Heart right ventricle (tissue), 16 donors: ENCODE measurements at regions not wholly inside any gene's neighbourhood (a gene's known extent, or its start where the extent isn't known, plus 50 kb on each side); places are given as distances from the start of the nearest gene placed in this dataset.

Experiments used
- ATAC-seq, 8 donors: fragments of 200-7000 bp; cut with Tn5 transposase; one replicate each; pipeline ENCODE4 v1.9.1; 2020; ENCODE audit warnings: mild to moderate bottlenecking in 8 of 8, moderate library complexity in 8 of 8, moderate number of reproducible peaks in 1 of 8
- DNase-seq, 2 donors: peaks; one replicate each; pipeline ENCODE4 v3.0.0-alpha.2; 2020
- H3K27ac ChIP-seq, 10 donors: fragments of 200-600 bp; sonication (generic) in 2 of 10; one replicate each; pipeline versions ENCODE4 v1.5.0 to v1.8.0; 2020 to 2022; ENCODE audit warnings: mild to moderate bottlenecking in 3 of 10
- H3K27me3 ChIP-seq, 7 donors: fragments of 200-600 bp; one replicate each; pipeline ENCODE4 v1.8.0; 2021 to 2022; ENCODE audit warnings: mild to moderate bottlenecking in 2 of 7
- H3K36me3 ChIP-seq, 9 donors: fragments of 200-600 bp; sonication (generic) in 1 of 9; one replicate each; pipeline versions ENCODE4 v1.5.0 to v1.8.0; 2020 to 2022; ENCODE audit warnings: mild to moderate bottlenecking in 2 of 9
- H3K4me1 ChIP-seq, 9 donors: fragments of 200-600 bp; sonication (generic) in 1 of 9; one replicate each; pipeline versions ENCODE4 v1.5.0 to v1.8.0; 2020 to 2022; ENCODE audit warnings: mild to moderate bottlenecking in 4 of 9
- H3K4me3 ChIP-seq, 10 donors: fragments of 200-600 bp; sonication (generic) in 2 of 10; one replicate each; pipeline versions ENCODE4 v1.5.0 to v1.8.0; 2020 to 2022; ENCODE audit warnings: mild to moderate bottlenecking in 7 of 10, moderate library complexity in 2 of 10
- H3K9me3 ChIP-seq, 11 donors: fragments of 200-600 bp in 10 of 11; sonication (generic) in 2 of 11; one replicate each; pipeline versions ENCODE4 v1.5.0 to v1.8.0; 2013 to 2022; ENCODE audit warnings: mild to moderate bottlenecking in 2 of 11, control low read depth in 1 of 11, moderate library complexity in 1 of 11
- CTCF ChIP-seq, 9 donors: fragments of 200-600 bp; sonication (generic) in 2 of 9; IDR thresholded peaks; one replicate each; pipeline versions ENCODE4 v1.5.0 to v1.8.0; 2021 to 2022; ENCODE audit warnings: antibody characterized with exemption in 9 of 9, mild to moderate bottlenecking in 5 of 9, moderate library complexity in 1 of 9
- WGBS, 2 donors: extraction: QIAGEN DNeasy Blood & Tissue Kit; methylation state at CpG; one replicate each; pipeline ENCODE4 v1.1.7; 2013; ENCODE audit warnings: inconsistent platforms in 1 of 2; 5-methylcytosine and 5-hydroxymethylcytosine counted together
- intact Hi-C, 10 donors: fragments of 100-400 bp; cut with DNase I; formaldehyde crosslinking; loops; one replicate each; pipeline versions ENCODE4 v1.11.1 to v1.14.2; 2022
- donor health status: Arrhythmogenic right ventricular cardiomyopathy.
- donor health status: ischemic (EF 13 %, LVEDD 7.1; RV severe dilation, severe dysfunction).
- donor health status: healthy with polysubstance abuse.
- donor health status: DM: no; HTN: yes; CAD: no.
- donor health status: DM: no; HTN: no; CAD: no.
- donor health status: ischemic (EF 25% LVEDD 6.9; RV normal size, moderate dysfunction).
- donor health status: ischemic (EF 25% LVEDD 5.7; RV mildly dilated, moderate dysfunction).
- donor health status: healthy.
- donor health status: DM: yes; HTN: yes; CAD: no.
- donor health status: Ischemic cardiomyopathy.
- donor health status: ischemic (EF 35%, LVEDD 5.7; RV mildly dilated, moderate dysfunction).
- donor health status: nonischemic (EF 11% LVEDD 7.7; RV severe dilation, severe dysfunction).
- donor health status: DM: yes; HTN: yes; CAD: no.
- donor health status: PGD.
- donor health status: ischemic (EF 29% LVEDD 5.4; RV normal size, mild dysfunction).
- donor health status: nonischemic (EF 23%, LVEDD 6.1; RV moderate dilation, normal function).

DNA sequence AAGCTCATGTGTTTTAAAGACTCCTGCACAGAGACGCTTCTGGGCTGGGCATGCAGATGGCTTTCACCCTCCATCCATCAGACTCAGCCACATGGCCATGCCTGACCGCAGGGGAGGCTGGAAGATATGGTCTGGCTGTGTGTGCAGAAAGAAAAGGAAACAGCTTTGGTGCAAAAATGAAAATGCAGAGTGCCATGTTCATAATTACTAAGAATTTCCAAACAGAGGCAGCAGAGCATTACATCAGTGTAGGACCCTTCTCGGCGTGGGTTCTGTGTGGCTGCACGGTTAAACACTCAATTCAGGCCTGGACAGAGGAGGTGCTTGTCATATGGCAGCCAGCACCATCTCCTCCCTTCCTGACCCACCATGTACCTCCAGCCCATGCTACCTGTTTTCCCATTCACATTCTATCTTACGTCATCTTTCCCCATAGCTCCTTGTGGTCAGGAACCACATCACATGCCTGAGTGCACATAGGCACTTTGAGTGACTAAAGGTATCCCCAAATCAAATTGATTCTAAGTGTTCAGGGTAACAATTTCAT lies 200.3 kb upstream of the ID2 start:
- H3K4me1 ChIP-seq: peaks cover 0 to 55% (median 28%) of the 10 kb centered on the region in 9 donors
- ATAC-seq (no peak), DNase-seq (no peak)
- intact Hi-C loops: loop anchor here in 1 of 10 donors (10.0 kb wide), 1 partner anchor 93 kb away; no protein-coding TSS in a partner anchor
- H3K27me3 ChIP-seq: no peaks in the 10 kb centered on the region
- no peaks in the 10 kb centered on the region for H3K9me3 ChIP-seq
- H3K27ac ChIP-seq: peak overlapping the region in 1 of 10 donors; percentile 24
- no peaks in the 10 kb centered on the region for H3K36me3 ChIP-seq
- no peak overlapping the region for H3K4me3 ChIP-seq
- WGBS, 2 donors: 84 to 90% methylated on average over 6 of the region's 6 CpGs
- no peak for TF ChIP-seq CTCF (IDR thresholded peaks at IDR 0.05)

GRCh38 chr2:8482432-8482831 lies 199.4 kb upstream of the ID2 start:
- no peaks in the 10 kb centered on the region for H3K36me3 ChIP-seq
- no peak for TF ChIP-seq CTCF (IDR thresholded peaks at IDR 0.05)
- no peaks in the 10 kb centered on the region for H3K9me3 ChIP-seq
- no peak for ATAC-seq
- no peaks in the 10 kb centered on the region for H3K27me3 ChIP-seq
- no peak overlapping the region for H3K27ac ChIP-seq
- H3K4me1 ChIP-seq: peaks cover 0 to 55% (median 25%) of the 10 kb centered on the region in 9 donors
- WGBS, 2 donors: 97 to 99% methylated on average over 4 of the region's 4 CpGs
- no peak for DNase-seq
- intact Hi-C loops: loop anchor here in 1 of 10 donors (10.0 kb wide), 1 partner anchor 92 kb away; no protein-coding TSS in a partner anchor
- no peak overlapping the region for H3K4me3 ChIP-seq

DNA sequence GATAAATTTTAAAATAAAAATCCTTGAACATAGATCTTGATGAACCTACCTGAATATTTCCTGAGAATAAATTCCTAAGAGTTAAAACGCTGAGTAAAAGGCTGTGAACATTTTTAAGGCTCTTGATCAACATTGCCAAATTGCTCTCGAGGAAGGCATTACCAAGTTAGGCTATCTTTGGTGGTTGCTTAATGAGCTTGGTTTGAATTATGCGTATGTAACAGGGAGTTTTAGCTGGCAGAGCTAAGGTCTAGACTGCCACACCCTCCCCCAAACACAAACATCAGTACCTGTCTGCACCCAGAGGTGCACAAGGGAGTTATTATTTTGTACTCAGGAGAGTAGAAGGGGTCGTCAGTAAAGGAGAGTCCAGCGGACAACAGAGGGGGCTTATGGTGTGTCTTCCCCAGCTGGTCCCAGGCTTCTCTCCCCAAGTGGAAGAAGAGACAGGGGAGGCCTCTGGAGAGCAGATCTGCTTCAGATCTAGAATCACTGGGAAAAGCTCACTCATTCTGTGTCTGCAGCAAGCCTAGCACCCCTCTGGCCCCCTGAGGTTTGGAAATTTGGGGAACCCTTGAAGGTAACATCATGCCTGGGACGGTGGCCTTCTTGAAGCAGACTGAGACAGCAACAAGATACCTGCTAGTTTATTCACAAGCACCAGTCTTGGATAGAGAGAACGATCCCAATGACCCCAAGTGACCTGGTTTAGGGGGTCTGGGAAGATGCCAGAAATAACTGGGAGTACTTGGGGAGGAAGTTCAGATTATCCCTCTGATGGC lies 197.2 kb upstream of the ID2 start:
- H3K9me3 ChIP-seq: no peaks in the 10 kb centered on the region
- ATAC-seq: no peak
- H3K36me3 ChIP-seq: no peaks in the 10 kb centered on the region
- no peak for DNase-seq
- no peaks in the 10 kb centered on the region for H3K27me3 ChIP-seq
- peaks cover 0 to 51% (median 15%) of the 10 kb centered on the region in 9 donors for H3K4me1 ChIP-seq
- intact Hi-C loops: loop anchor here in 1 of 10 donors (10.0 kb wide), 1 partner anchor 90 kb away; no protein-coding TSS in a partner anchor
- H3K4me3 ChIP-seq: no peak overlapping the region
- TF ChIP-seq CTCF (IDR thresholded peaks at IDR 0.05): no peak
- 87 to 89% methylated on average over 7 of the region's 7 CpGs for WGBS, 2 donors
- no peak overlapping the region for H3K27ac ChIP-seq

GRCh38 chr2:8485736-8486135 lies 196.1 kb upstream of the ID2 start:
- no peak overlapping the region for H3K27ac ChIP-seq
- TF ChIP-seq CTCF (IDR thresholded peaks at IDR 0.05): no peak
- H3K27me3 ChIP-seq: no peaks in the 10 kb centered on the region
- ATAC-seq: no peak
- DNase-seq: no peak
- H3K36me3 ChIP-seq: no peaks in the 10 kb centered on the region
- intact Hi-C loops: loop anchor here in 1 of 10 donors (10.0 kb wide), 1 partner anchor 89 kb away; no protein-coding TSS in a partner anchor
- no peaks in the 10 kb centered on the region for H3K9me3 ChIP-seq
- peaks cover 0 to 49% (median 10%) of the 10 kb centered on the region in 9 donors for H3K4me1 ChIP-seq
- H3K4me3 ChIP-seq: no peak overlapping the region
- WGBS, 2 donors: 86 to 90% methylated on average over 2 of the region's 2 CpGs
